ENCODE measurements at regions not wholly inside any gene's neighbourhood (a gene's known extent, or its start where the extent isn't known, plus 50 kb on each side); places are given as distances from the start of the nearest gene placed in this dataset.

- TF ChIP-seq CTCF (IDR thresholded peaks at IDR 0.05) (peak; percentile 29 to 55 (median 48)), POLR2A (IDR thresholded peaks at IDR 0.05) (no peak)
Observed at GRCh38 chr7:21256310-21256877, 171.5 kb upstream of the SP4 start.
